Progenitor cell of endocrine pancreas (in vitro differentiated cells): ENCODE measurements at regions not wholly inside any gene's neighbourhood (a gene's known extent, or its start where the extent isn't known, plus 50 kb on each side); places are given as distances from the start of the nearest gene placed in this dataset.

ENCODE experiments used
- DNase-seq: peaks from one replicate; pipeline ENCODE4 v3.0.0; 2021; ENCODE audit warnings: low spot score; ENCODE audit not compliant: unreplicated experiment
- H3K27ac Mint-ChIP-seq: 2 replicates; pipeline ENCODE4 v1.8.0; 2021; ENCODE audit warnings: mild to moderate bottlenecking, moderate library complexity, mixed read lengths
- H3K27me3 Mint-ChIP-seq: 2 replicates; pipeline ENCODE4 v1.8.0; 2021; ENCODE audit warnings: mixed read lengths
- H3K36me3 Mint-ChIP-seq: 2 replicates; pipeline ENCODE4 v1.8.0; 2022; ENCODE audit warnings: mixed read lengths; ENCODE audit not compliant: insufficient read depth
- H3K4me1 Mint-ChIP-seq: 2 replicates; pipeline ENCODE4 v1.8.0; 2021; ENCODE audit warnings: low read depth, mixed read lengths
- H3K4me3 Mint-ChIP-seq: 2 replicates; pipeline ENCODE4 v1.8.0; 2021; ENCODE audit warnings: low read depth, mild to moderate bottlenecking, moderate library complexity, mixed read lengths
- H3K9me3 Mint-ChIP-seq: 2 replicates; pipeline ENCODE4 v1.8.0; 2021; ENCODE audit warnings: low read depth, mixed read lengths
- CTCF ChIP-seq: fragments of 200-600 bp; sonication (generic); IDR thresholded peaks from one replicate; pipeline ENCODE4 v1.5.0; 2021; ENCODE audit warnings: antibody characterized with exemption, mild to moderate bottlenecking; ENCODE audit not compliant: unreplicated experiment

DNA sequence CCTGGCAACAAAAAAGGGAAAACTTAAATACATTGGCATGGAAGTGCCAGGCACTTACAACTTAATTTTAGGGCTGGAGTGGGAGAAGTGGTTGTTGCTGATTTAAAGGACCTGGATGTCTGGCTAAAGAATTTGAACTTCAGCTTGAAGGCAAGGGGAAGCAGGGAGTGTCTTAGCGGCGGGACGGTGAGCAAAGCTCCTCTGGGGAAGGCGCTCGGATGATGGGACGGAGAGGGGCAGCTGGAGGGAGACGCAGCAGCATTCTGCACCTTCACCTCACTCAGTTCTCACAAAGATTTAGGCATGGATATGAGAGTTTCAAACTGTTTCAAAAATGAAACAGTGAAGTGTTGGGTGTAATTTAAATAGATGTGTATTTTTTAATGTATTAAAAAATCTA lies 967.1 kb downstream of the BRD1 start:
- Mint-ChIP-seq H3K27ac (no peak overlapping the region), H3K9me3 (no peaks in the 10 kb centered on the region), H3K36me3 (no peaks in the 10 kb centered on the region), H3K4me1 (no peaks in the 10 kb centered on the region), H3K4me3 (no peak overlapping the region), H3K27me3 (peaks cover 58% of the 10 kb centered on the region)
- TF ChIP-seq CTCF, result no peak
- DNase-seq, result no peak

GRCh38 chr22:48858856-48859255 lies 968.8 kb downstream of the BRD1 start:
- no peak overlapping the region for H3K4me3 Mint-ChIP-seq
- H3K9me3 Mint-ChIP-seq, result no peaks in the 10 kb centered on the region
- no peaks in the 10 kb centered on the region for H3K36me3 Mint-ChIP-seq
- peaks cover 59% of the 10 kb centered on the region for H3K27me3 Mint-ChIP-seq
- H3K27ac Mint-ChIP-seq, result no peak overlapping the region
- TF ChIP-seq CTCF, result no peak
- H3K4me1 Mint-ChIP-seq, result no peaks in the 10 kb centered on the region
- no peak for DNase-seq

DNA sequence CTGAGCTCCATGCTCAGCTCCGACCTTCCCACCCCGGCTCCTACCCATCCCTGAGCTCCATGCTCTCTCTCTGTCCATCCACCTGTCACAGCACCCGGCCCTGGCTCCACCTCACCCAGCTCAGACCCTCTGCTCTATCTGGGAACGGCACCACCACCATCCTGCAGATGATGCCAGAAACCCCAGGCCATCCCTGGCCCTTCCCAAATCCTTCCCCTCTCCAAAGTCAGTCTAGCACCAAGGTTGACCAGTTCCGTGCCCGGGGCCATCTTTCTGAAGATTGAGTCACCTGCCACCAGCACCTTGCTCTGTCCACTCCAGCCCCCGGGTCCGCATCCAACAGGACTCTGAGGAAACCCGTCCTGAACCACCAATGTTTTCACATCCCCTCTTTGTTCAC lies 969.6 kb downstream of the BRD1 start:
- Mint-ChIP-seq H3K36me3 (no peaks in the 10 kb centered on the region), H3K4me3 (no peak overlapping the region), H3K9me3 (no peaks in the 10 kb centered on the region), H3K27me3 (peaks cover 65% of the 10 kb centered on the region), H3K4me1 (peaks cover 4% of the 10 kb centered on the region), H3K27ac (no peak overlapping the region)
- TF ChIP-seq CTCF, result no peak
- no peak for DNase-seq

DNA sequence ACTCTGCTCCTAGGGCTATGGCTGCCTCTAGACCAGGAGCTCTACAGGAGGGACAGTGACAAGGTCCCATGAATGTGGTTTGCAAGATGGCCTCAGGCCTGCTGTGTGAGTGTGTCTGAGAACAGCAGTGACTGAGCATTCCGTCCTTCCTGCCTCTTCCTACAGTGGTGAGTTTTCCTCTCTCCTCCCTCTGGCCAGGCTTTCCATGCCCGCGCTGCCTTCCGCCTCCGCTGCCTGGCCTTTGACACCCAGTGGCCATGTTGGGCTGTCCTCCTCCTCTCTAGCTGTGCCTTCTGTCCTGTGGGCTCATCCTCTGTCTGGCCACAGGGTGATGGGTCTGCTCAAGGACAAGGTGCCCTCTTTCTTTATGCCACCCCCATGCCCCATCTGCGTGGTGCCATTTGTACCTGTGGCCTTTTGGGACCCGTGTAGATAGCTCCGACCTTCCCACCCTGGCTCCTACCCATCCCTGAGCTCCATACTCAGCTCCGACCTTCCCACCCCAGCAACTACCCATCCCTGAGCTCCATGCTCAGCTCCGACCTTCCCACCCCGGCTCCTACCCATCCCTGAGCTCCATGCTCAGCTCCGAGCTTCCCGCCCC lies 970.4 kb downstream of the BRD1 start:
- H3K36me3 Mint-ChIP-seq, result no peaks in the 10 kb centered on the region
- no peak overlapping the region for H3K27ac Mint-ChIP-seq
- DNase-seq, result no peak
- H3K9me3 Mint-ChIP-seq, result no peaks in the 10 kb centered on the region
- peaks cover 11% of the 10 kb centered on the region for H3K4me1 Mint-ChIP-seq
- peaks cover 66% of the 10 kb centered on the region for H3K27me3 Mint-ChIP-seq
- TF ChIP-seq CTCF, result no peak
- H3K4me3 Mint-ChIP-seq, result no peak overlapping the region

GRCh38 chr22:48856308-48856615 lies 971.4 kb downstream of the BRD1 start:
- peaks cover 64% of the 10 kb centered on the region for H3K27me3 Mint-ChIP-seq
- H3K36me3 Mint-ChIP-seq, result no peaks in the 10 kb centered on the region
- H3K27ac Mint-ChIP-seq, result no peak overlapping the region
- no peak for TF ChIP-seq CTCF
- DNase-seq, result no peak
- H3K9me3 Mint-ChIP-seq, result no peaks in the 10 kb centered on the region
- no peak overlapping the region for H3K4me3 Mint-ChIP-seq
- H3K4me1 Mint-ChIP-seq, result peaks cover 17% of the 10 kb centered on the region
